Jurkat, Clone E6-1 (cell line): ENCODE measurements at regions not wholly inside any gene's neighbourhood (a gene's known extent, or its start where the extent isn't known, plus 50 kb on each side); places are given as distances from the start of the nearest gene placed in this dataset.
A peak's percentile ranks its signal among the peaks of the same experiment; 100 is the strongest.
"Not testable (repeated sequence)": the region's sequence is repeated elsewhere in the genome, so short reads cannot be mapped to it uniquely, and the experiment has no call there.

Experiments used
- DNase-seq: peaks from one replicate; pipeline ENCODE4 v3.0.0-alpha.2; 2011; ENCODE audit warnings: low read depth, low spot score
- H3K4me3 ChIP-seq: 2 replicates; pipeline ENCODE4 v1.5.1; 2011; ENCODE audit warnings: mild to moderate bottlenecking, low read length, control low read depth, moderate library complexity

DNA sequence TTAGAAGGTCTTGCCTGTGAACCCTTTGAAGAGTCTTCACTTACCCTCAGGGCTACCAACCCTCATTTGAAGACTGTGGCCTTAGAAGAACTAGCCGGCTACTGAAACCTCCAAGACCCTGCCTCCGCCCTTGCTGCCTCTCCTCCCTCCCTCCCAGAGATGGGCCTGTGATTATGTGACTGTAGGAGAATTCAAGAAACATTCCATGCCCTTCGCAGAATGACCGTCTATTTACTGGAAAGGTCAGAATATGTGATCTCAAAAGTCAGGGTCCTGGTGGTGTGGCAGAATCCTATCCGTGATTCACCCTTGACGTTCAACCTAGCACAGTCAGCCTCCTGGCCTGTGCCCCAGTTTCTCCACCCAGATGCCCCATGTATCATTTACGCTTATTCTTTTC is 109.6 kb downstream of the CTNND1 start:
- no peak for DNase-seq
- H3K4me3 ChIP-seq = no peak overlapping the region

DNA sequence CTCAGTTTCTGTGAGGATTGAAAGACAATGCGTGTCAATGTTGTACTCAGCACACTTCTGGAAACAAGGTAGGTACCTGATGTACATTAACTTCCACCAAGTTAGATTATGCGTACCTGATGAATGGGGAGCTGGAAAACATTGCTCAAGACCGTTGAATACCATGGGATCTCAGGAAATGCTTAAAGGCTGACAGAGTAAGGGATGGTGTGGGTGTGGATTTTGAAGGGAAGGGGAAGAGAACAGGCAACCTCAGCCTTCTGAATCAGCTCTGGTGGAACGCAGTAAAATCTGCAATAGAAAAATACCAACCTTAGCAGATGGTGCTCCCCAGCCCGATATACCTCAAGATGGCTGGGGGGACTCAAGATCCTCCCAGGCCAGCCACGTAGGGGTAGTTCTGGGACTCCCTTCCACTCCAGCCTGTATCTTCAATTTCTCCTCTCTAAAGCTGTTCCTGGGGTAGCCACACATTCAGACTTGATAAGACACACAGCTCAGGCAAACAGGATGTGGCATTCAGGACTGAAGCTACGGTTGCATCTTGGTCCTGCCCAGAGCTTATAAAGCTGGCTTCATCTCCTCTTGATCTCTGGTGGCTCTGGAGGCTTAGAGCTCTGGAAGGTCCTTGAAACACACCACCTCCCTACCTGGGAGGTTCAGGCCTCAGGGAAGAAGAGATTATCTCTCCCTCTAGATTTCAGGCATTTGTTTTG is 111.8 kb downstream of the CTNND1 start:
- DNase-seq = peak; percentile 87
- H3K4me3 ChIP-seq = no peak overlapping the region

GRCh38 chr11:57874981-57875380 is 113.4 kb downstream of the CTNND1 start:
- DNase-seq = no peak
- no peak overlapping the region for H3K4me3 ChIP-seq

DNA sequence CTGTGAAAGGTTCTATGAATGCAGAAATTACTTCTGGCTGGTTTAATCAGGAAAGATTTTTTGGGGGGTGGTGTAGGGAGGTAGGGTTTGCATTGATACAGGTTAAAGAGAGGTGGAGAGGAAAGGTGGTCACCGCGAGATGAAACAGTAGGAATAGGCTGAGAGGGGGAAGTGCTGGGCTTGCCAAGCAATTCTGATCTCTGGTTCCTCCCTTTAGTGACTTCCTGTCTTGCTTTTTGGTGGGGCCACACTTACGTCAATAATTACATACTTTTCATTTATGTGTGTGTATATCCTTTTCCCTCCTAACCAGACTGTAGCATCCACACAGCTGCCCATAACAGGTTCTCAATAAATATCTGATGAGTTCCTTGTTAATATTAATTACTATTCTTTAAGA is 120.0 kb downstream of the CTNND1 start:
- no peak overlapping the region for H3K4me3 ChIP-seq
- peak; percentile 14 for DNase-seq

DNA sequence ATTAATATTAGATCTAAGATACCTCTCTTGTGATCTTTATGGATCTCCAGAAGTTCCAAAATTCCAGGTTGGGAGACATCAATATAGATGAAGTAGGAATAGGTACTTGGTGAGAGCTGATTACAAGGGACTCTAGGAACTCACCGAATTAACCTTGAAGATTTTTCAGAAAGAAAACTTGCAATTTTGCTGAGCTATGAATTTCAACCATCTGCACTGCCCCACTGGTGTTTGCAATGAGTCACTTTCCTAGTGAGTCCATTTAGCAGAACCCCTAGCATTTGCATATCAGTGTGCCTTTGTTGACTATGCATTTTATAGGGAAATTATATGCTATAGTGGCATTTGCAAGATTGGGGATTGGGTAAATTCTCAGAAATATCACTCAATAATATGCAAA is 122.0 kb downstream of the CTNND1 start:
- no peak overlapping the region for H3K4me3 ChIP-seq
- no peak for DNase-seq

DNA sequence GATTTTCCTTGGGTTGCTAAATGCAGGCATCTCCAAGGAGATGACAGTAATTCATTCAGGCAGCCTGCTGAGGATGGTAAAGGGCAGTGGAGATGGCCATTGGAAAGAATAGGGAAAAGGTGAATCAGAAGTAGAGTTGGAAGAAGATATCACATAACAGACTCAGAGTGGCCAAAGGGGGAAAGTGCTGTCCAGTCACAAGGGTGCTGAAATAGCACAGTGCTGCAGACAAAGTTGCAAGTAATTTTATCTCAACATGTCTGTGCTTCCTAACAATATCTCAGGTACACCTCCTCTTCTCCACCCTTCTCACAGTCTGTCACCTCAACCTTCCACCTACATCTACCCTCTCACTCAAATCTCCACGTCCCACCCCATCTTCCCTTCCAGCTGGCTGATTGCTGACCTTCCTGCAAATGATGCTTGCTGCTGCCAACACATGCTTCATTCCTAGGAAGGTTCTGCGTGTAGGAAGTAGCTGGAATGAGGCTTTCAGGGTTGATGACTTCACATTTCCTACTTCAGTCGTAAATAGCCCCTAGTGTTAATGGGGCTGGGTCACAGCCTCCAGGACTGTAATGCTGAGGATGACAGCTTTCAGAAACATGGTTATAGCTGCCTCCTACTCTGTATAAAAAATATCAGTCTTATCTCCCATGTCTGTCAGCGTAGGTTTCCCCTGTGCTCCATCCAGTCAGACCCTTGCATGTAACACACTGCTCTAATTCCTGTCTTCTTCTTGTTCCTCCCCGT is 123.9 kb downstream of the CTNND1 start:
- peak; percentile 21 for DNase-seq
- H3K4me3 ChIP-seq = no peak overlapping the region

DNA sequence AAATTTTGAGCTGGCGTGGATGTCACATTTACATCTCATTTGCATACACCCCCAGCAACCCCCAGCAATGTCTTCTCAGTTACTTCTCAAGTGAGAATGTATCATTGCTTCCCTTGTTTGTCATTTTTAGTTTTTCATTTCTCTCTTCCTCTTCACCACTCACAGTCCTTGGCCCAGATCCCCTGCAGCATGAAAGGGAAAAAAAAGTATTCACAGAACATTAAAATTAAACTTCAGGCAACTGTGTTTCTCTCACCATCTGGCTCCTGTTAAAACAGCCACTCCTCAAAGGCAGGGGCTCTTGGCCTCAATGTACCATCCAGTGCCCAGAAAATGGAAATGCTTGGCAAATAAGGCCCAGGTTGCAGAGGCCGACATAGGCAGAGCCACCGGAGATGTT is 126.8 kb downstream of the CTNND1 start:
- H3K4me3 ChIP-seq = no peak overlapping the region
- DNase-seq = no peak

DNA sequence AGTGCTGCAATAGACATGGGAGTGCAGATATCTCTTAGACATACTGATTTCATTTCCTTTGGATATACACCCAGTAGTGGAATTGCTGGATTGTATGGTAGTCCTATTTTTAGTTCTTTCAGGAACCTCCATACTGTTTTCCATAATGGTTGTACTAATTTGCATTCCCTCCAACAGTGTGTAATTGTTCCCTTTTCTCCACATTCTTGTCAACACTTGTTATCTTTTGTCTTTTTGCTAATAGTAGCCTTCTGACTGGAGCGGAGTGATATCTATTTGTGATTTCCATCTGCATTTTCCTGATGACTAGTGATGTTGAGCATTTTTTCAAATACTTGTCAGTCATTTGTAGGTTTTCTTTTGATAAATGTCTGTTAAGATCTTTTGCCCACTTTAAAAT is 128.9 kb downstream of the CTNND1 start:
- no peak overlapping the region for H3K4me3 ChIP-seq
- no peak for DNase-seq

GRCh38 chr11:57893200-57893599 is 130.5 kb upstream of the OR9Q1 start:
- not testable (repeated sequence) for H3K4me3 ChIP-seq, DNase-seq

GRCh38 chr11:57896361-57897145 is 127.1 kb upstream of the OR9Q1 start:
- H3K4me3 ChIP-seq = no peak overlapping the region
- no peak for DNase-seq

DNA sequence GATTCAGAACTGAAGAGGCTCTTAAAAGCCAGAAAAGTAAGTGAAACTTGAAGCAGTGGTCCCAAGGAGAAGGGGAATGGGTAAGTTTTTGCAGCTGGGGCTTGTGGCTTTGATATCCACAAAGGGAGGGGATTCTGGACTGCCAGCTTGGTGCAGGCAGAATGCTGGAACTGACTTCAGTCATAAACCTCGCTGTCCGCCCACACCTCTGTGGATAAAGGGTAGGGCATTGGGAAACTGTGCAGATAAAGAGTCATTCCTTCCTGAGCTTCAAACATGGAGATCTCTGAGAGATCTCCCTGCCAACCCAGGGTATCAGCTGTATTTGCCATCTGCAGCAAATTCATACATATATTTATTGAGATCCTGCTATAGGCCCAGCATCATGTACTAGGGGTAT is 124.3 kb upstream of the OR9Q1 start:
- H3K4me3 ChIP-seq = no peak overlapping the region
- no peak for DNase-seq

- no peak for DNase-seq
- no peak overlapping the region for H3K4me3 ChIP-seq
Observed at GRCh38 chr11:57900320-57900719, 123.4 kb upstream of the OR9Q1 start.

DNA sequence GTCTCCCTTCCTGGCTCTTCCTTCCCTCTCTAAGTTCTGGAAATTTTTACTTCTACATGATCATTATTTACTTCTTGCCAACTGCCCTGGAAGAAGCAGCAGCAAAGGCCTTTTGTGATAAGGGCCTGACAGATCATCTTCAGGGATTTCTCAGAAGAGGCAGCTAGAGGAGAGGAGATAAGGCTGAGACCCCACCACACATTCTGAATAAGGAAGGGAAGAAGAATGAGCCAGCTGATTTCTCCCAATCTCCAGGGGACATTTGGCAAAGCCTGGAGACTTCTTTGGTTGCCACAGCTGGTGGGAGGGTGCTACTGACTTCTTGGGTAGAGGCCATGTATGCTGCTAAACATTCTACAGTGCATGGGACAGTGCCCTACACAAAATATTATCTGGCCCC is 122.4 kb upstream of the OR9Q1 start:
- H3K4me3 ChIP-seq = no peak overlapping the region
- no peak for DNase-seq

DNA sequence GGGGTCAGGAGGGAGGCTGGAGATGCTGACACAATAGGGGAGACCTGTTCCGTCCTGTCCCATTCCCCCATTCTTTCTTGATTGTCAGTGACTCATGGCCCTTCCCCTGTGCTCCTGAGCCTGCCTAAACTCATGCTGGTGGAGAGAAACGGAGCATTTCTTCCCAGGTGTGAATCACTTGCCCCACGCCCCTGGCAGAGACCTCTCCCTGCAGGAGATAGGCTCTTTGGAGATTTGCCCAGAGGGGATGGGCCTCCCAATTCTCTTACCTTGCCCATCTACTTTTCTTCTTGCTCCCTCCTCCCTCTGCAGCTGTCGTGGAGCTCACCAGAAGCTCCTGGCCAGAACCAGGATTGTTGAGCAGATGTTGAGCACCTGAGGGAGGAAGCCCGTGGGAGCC is 121.9 kb upstream of the OR9Q1 start:
- no peak for DNase-seq
- no peak overlapping the region for H3K4me3 ChIP-seq

DNA sequence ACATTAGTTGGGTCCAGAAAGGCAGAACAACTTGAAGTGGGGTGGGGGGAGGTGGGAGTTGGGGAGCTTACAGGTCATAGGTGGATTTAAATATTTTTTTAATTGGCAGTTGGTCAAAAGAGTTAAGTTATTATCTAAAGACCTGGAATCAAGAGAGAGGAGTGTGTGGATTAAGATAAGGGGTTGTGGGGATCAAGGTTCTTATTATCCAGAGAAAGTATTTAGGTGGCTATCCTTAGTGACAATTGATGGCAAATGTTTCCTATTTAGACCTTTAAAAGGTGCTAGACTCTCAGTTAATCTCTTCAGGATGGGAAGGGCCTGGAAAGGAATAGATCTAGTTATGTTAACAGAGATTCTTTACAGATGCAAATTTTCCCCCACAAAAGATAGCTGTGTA is 120.7 kb upstream of the OR9Q1 start:
- H3K4me3 ChIP-seq = no peak overlapping the region
- DNase-seq = no peak

GRCh38 chr11:57903441-57904123 is 120.1 kb upstream of the OR9Q1 start:
- no peak for DNase-seq
- no peak overlapping the region for H3K4me3 ChIP-seq

GRCh38 chr11:57904376-57904775 is 119.3 kb upstream of the OR9Q1 start:
- no peak overlapping the region for H3K4me3 ChIP-seq
- DNase-seq = no peak

- no peak for DNase-seq
- H3K4me3 ChIP-seq = no peak overlapping the region
Observed at GRCh38 chr11:57905439-57905838, 118.2 kb upstream of the OR9Q1 start.

DNA sequence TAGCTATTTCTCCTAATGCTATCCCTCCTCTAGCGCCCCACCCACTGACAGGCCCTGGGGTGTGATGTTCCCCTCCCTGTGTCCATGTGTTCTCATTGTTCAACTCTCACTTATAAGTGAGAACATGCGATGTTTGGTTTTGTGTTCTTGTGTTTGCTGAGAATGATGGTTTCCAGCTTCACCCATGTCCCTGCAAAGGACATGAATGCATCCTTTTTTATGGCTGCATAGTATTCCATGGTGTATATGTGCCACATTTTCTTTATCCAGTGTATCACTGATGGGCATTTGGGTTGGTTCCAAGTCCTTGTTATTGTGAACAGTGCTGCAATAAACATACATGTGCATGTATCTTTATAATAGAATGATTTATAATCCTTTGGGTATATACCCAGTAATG is 115.3 kb upstream of the OR9Q1 start:
- not testable (repeated sequence) for DNase-seq, H3K4me3 ChIP-seq

DNA sequence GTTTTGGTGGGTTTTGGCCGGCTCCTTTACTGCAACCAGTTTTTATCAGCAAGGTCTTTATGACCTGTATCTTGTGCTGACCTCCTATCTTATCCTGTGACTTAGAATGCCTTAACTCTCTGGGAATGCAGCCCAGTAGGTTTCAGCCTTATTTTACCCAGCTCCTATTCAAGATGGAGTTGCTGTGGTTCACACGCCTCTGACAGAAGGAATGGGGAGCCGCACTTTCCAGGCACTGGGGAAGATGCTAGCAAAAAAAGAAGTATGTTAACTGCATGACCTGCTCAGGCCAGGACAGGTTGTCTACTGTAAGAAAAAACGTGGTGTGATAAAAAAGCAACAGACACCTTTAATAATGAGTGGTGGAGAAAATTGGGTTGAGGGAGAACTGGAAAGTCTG is 112.2 kb upstream of the OR9Q1 start:
- H3K4me3 ChIP-seq, DNase-seq: not testable (repeated sequence)
